GM18507 (cell line): ENCODE measurements at regions not wholly inside any gene's neighbourhood (a gene's known extent, or its start where the extent isn't known, plus 50 kb on each side); places are given as distances from the start of the nearest gene placed in this dataset.

Experiments
- DNase-seq: peaks from one replicate; pipeline ENCODE4 v3.0.0; 2011; ENCODE audit warnings: low read depth; ENCODE audit not compliant: insufficient read length; ENCODE audit errors: extremely low spot score
- FAIRE-seq: peaks from 2 replicates; lab custom pipeline; 2011; peaks lifted over from hg19 to GRCh38; lab: Jason Lieb, UNC

GRCh38 chr1:217115404-217116380, 392.5 kb upstream of the ESRRG start:
- DNase-seq (no peak), FAIRE-seq (no peak)

DNA sequence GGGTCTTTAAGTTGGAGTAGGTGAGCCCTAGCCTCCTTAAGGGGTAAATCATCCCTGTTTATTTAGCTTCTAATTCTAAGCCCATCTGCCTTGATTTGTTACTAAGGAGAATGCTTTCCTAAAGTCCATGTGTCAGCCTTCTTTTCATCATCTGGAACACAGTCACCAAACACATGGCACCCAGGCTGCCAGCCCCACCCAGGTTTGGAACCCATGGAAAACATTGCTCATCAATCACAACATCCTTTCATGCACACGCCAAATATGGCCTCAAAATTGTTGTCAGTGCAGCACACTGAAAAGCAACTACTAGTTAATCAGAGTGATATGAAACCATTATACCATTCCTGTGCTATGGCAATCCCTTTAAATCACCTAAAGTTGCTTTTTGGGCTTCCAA, 386.7 kb upstream of the ESRRG start:
- no peak for DNase-seq
- no peak for FAIRE-seq

DNA sequence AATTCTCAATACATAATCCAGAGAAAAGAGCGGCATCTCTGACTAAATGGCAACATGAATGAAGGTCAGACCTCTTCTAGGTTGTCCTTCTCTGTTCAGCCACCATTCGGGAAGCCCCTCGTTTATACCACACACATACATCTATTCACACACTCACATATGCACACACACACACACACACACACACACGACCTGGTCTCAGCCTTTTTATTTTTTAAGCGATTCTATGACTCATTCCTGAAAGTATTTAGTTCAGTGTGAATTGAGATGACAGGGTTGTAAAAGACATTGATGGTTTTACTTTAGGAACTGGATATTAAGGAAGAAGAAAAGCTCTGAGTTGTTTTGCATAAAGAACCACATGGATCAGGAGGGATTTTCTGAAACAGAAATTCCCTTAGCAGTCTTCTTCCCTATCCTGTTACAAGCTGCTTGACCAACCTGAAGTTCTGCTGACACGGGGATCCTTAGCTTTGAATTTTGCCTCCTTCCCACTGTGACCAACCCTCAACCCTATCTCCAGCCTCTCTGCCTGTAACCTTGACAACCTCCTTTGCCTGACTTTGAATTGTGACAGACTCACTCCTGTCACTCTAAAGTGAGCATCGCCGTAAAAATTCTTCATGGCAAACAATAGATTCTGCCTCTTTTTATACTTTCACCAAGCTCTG, 383.1 kb upstream of the ESRRG start:
- DNase-seq (no peak), FAIRE-seq (no peak)

GRCh38 chr1:217105437-217105836, 382.2 kb upstream of the ESRRG start:
- DNase-seq, result no peak
- FAIRE-seq, result no peak

DNA sequence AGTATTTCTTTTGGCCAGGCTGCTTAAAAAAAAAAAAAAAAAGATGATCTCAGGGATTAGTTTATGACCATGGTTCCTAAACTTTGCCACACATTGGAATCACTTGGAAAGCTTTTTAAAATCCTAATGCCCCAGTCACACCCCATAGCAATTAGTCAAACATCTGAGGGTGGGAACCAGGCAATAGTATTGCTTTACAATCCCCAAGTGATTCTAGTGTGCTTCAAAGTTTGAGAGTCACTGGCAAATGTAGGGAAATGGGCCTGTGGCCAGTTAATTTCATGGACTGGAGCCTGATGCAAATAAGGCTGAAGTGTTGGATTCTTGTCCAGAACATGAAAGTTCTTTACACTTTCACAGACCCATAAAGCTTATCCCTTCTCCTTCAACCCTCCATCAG, 374.6 kb upstream of the ESRRG start:
- FAIRE-seq (no peak), DNase-seq (no peak)

GRCh38 chr1:217096200-217096599, 373.0 kb upstream of the ESRRG start:
- FAIRE-seq, result no peak
- DNase-seq, result no peak

- FAIRE-seq (no peak), DNase-seq (no peak)
Measured at GRCh38 chr1:217095050-217095622, 371.9 kb upstream of the ESRRG start.

- FAIRE-seq, result no peak
- no peak for DNase-seq
Measured at GRCh38 chr1:217091561-217091960, 368.3 kb upstream of the ESRRG start.

GRCh38 chr1:217090060-217090911, 367.1 kb upstream of the ESRRG start:
- DNase-seq (no peak), FAIRE-seq (no peak)

DNA sequence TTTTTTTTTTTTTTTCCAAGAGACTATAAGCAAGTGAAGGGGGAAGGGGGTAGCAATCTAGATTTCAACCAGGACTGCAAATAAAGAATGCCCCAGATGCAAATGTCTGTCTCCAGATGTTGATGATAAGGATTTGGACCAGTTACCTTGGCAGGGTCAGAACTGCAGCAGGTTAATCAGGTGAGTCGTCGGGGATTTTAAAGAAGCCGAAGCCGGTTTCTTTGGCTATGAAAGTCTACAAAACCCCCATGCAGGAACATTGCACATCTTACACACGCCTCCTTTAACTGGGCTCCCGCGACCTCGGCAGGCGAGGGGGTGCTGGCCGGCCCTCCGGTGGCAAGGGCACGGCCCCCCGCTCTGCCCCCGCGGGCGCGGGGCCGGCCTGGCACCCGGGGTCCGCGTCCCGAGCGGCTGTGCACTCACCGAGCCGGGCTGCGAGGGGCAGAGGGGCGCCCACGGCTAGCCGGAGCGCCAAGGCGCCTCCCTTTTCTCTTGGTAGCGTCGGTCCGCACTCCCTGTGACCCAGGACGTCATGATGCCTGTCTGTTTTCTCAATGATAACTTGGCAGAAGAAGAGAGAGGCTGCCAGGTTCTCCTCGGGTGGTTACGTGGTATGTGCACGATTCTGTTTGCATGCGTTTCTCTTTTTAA, 366.3 kb upstream of the ESRRG start:
- FAIRE-seq (no peak), DNase-seq (no peak)

- FAIRE-seq (no peak), DNase-seq (no peak)
Measured at GRCh38 chr1:217088521-217089284, 365.5 kb upstream of the ESRRG start.

GRCh38 chr1:217088011-217088410, 364.8 kb upstream of the ESRRG start:
- DNase-seq (no peak), FAIRE-seq (no peak)

DNA sequence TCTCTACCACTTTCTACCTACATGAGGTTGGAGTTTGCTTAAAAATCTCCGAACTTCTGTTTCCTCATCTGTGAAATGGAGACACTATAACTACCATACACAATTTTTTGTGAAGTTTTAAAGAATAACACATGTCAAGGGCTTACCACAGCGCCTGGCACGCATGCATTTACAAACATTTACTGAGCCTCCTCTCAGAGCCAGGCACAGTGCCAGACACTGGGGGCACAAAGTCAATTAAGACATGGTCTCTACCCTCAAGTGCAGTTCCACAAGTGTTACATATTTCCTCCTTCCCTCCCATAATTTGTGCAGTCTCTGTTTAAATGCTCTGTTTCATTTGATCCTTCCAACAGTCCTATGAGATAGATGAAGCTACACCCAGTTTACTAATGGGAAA, 356.4 kb upstream of the ESRRG start:
- FAIRE-seq (no peak), DNase-seq (no peak)

- DNase-seq (no peak), FAIRE-seq (no peak)
Measured at GRCh38 chr1:217078959-217079358, 355.7 kb upstream of the ESRRG start.

DNA sequence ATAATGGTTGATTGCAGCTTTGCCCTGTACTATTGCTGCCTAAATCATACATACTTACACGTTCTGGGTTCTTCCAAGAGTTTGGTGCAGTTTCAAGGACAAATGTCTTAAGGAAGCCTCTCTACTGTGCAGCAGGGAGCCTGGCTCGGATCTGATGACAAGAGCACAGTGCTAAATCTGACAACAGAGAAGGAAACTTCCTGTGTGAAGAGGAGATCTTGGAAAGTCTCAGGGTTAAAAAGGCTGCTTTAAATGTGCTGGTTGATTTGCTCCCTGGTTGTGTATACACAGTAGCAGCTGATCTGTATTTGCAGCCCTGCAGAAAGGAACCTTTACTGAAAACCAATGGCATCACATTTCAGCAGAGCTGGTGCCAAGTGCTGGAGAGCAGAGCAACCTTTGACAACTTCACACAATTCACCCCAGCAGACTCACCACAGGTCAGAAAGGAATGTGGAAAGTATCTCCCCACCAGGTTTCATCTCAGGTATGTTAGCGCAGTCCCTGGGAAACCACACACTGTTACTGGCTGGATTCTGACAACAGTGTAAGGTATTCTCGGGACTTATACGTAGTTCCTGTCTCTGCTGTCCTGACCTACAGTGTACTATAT, 355.0 kb upstream of the ESRRG start:
- DNase-seq, result no peak
- FAIRE-seq, result no peak

GRCh38 chr1:217077426-217077825, 354.2 kb upstream of the ESRRG start:
- FAIRE-seq (no peak), DNase-seq (no peak)

- FAIRE-seq (no peak), DNase-seq (no peak)
Measured at GRCh38 chr1:217076902-217077301, 353.7 kb upstream of the ESRRG start.

DNA sequence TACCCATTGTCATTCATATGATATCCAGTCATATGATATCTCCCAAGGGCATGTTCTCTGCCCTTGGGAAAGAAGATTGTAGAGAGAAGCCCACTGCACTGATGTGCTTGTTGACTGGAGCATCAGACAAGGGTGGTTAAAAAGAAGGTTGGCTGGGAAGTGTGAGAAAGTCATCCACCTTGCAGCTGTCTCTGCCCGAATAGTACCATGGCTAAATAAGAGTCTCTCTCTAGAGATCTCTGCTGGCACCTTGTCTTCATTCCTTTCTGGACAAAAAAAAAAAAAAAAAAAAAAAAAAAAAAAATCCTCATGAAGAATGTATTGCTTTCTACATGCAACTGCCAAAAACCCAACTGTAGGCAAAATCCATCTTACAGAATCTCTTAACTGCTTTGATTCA, 349.7 kb upstream of the ESRRG start:
- no peak for FAIRE-seq
- DNase-seq, result no peak
